Spleen (tissue), 11 donors: ENCODE measurements at regions not wholly inside any gene's neighbourhood (a gene's known extent, or its start where the extent isn't known, plus 50 kb on each side); places are given as distances from the start of the nearest gene placed in this dataset.
"Not testable (repeated sequence)": the region's sequence is repeated elsewhere in the genome, so short reads cannot be mapped to it uniquely, and the experiment has no call there.

Source experiments
- DNase-seq: peaks from one replicate; pipeline ENCODE4 v3.0.0-alpha.2; 2020
- H3K27ac ChIP-seq, 8 donors: fragments of 200-600 bp; sonication (generic) in 7 of 8; 1 replicate in 4 of 8; 2 replicates in 4 of 8; pipeline versions ENCODE4 v1.5.0 to v1.8.0; 2016 to 2021; ENCODE audit warnings: inconsistent platforms in 4 of 8, mild to moderate bottlenecking in 4 of 8, moderate library complexity in 1 of 8
- H3K27me3 ChIP-seq, 7 donors: fragments of 200-600 bp; sonication (generic) in 6 of 7; replicated peaks in 1 of 7; 1 replicate in 4 of 7; 2 replicates in 3 of 7; pipeline versions ENCODE4 v1.5.0 to v1.8.0; 2016 to 2021; ENCODE audit warnings: inconsistent platforms in 3 of 7, mild to moderate bottlenecking in 1 of 7
- H3K36me3 ChIP-seq, 6 donors: fragments of 200-600 bp; sonication (generic) in 5 of 6; 1 replicate in 4 of 6; 2 replicates in 2 of 6; pipeline versions ENCODE4 v1.5.0 to v1.8.0; 2016 to 2021; ENCODE audit warnings: inconsistent platforms in 2 of 6
- H3K4me1 ChIP-seq, 6 donors: fragments of 200-600 bp; sonication (generic) in 5 of 6; 1 replicate in 3 of 6; 2 replicates in 3 of 6; pipeline versions ENCODE4 v1.5.0 to v1.8.0; 2016 to 2021; ENCODE audit warnings: inconsistent platforms in 3 of 6
- H3K4me3 ChIP-seq, 8 donors: fragments of 200-600 bp; sonication (generic) in 7 of 8; 1 replicate in 4 of 8; 2 replicates in 4 of 8; pipeline versions ENCODE4 v1.5.0 to v1.8.0; 2016 to 2021; ENCODE audit warnings: inconsistent platforms in 4 of 8, mild to moderate bottlenecking in 4 of 8, moderate library complexity in 2 of 8
- H3K9me3 ChIP-seq, 8 donors: fragments of 200-600 bp; sonication (generic) in 7 of 8; 1 replicate in 4 of 8; 2 replicates in 4 of 8; pipeline versions ENCODE4 v1.5.0 to v1.8.0; 2016 to 2021; ENCODE audit warnings: inconsistent platforms in 4 of 8
- CTCF ChIP-seq, 11 experiments: fragments of 200-600 bp in 7 of 11; fragments of 450-650 bp in 4 of 11; sonication (generic) in 4 of 11; IDR thresholded peaks in 8 of 11; conservative IDR thresholded peaks in 3 of 11; 1 replicate in 7 of 11; 2 replicates in 4 of 11; pipeline versions ENCODE4 v1.4.0 to v1.8.0; 2016 to 2021; ENCODE audit warnings: antibody characterized with exemption in 11 of 11, inconsistent platforms in 4 of 11, mild to moderate bottlenecking in 1 of 11
- POLR2A ChIP-seq, 3 donors: fragments of 450-650 bp; IDR thresholded peaks; one replicate each; pipeline ENCODE4 v1.5.1; 2017; ENCODE audit warnings: antibody characterized with exemption in 3 of 3, mild to moderate bottlenecking in 1 of 3
- POLR2AphosphoS5 ChIP-seq, 3 donors: sonication (generic); formaldehyde crosslinking; IDR thresholded peaks; one replicate each; pipeline ENCODE4 v1.5.1; 2017; ENCODE audit warnings: antibody characterized with exemption in 3 of 3
- WGBS, 5 donors: extraction: QIAGEN DNeasy Blood & Tissue Kit in 3 of 5; methylation state at CpG; one replicate each; pipeline versions ENCODE4 v1.1.5 to v1.1.7; 2013 to 2018; 5-methylcytosine and 5-hydroxymethylcytosine counted together
- intact Hi-C: fragments of 100-400 bp; cut with DNase I; formaldehyde crosslinking; loops from one replicate; pipeline ENCODE4 v1.15.0; 2023; ENCODE audit warnings: low total_unique reads
- donor health status: healthy with polysubstance abuse.
- donor health status: DM: no; HTN: no; CAD: no; lungs with moderate emphysema.
- donor health status: DM: no; HTN: no; CAD: no.
- donor health status: Bipolar disorder and iron deficiency.
- donor health status: healthy.
- donor health status: DM: no; HTN: no; CAD: no.
- donor health status: DM: yes; HTN: yes; CAD: no.

GRCh38 chr12:13411287-13411686 is 214.8 kb downstream of the EMP1 start:
- Histone ChIP-seq H3K9me3 (peaks cover 0 to 34% (median 26%) of the 10 kb centered on the region in 8 donors), H3K4me1 (no peaks in the 10 kb centered on the region), H3K36me3 (no peaks in the 10 kb centered on the region), H3K27me3 (no peaks in the 10 kb centered on the region), H3K4me3 (no peak overlapping the region), H3K27ac (no peak overlapping the region)
- WGBS, 5 donors: 86 to 97% (median 92%) methylated on average over 2 of the region's 2 CpGs
- DNase-seq: no peak
- TF ChIP-seq CTCF (IDR thresholded peaks at IDR 0.05 in 8 of 11, conservative IDR thresholded peaks at IDR 0.05 in 3 of 11) (no peak), POLR2AphosphoS5 (IDR thresholded peaks at IDR 0.05) (no peak), POLR2A (IDR thresholded peaks at IDR 0.05) (no peak)
- intact Hi-C loops: no loop called here

- TF ChIP-seq POLR2A (IDR thresholded peaks at IDR 0.05): no peak
- no peak for TF ChIP-seq POLR2AphosphoS5 (IDR thresholded peaks at IDR 0.05)
- Histone ChIP-seq H3K4me3 (no peak overlapping the region), H3K4me1 (no peaks in the 10 kb centered on the region), H3K36me3 (no peaks in the 10 kb centered on the region), H3K27me3 (peaks cover 0 to 14% (median 0%) of the 10 kb centered on the region in 7 donors), H3K27ac (no peak overlapping the region), H3K9me3 (peaks cover 0 to 18% (median 16%) of the 10 kb centered on the region in 8 donors)
- intact Hi-C loops: no loop called here
- 69 to 93% (median 90%) methylated on average over 4 to 5 of the region's 5 CpGs for WGBS, 5 donors
- no peak for DNase-seq
These were observed 209.6 kb downstream of the EMP1 start for GRCh38 chr12:13405961-13406703.

GRCh38 chr12:13404631-13405473 is 208.3 kb downstream of the EMP1 start:
- Histone ChIP-seq H3K27me3 (peaks cover 0 to 14% (median 0%) of the 10 kb centered on the region in 7 donors), H3K4me1 (no peaks in the 10 kb centered on the region), H3K36me3 (no peaks in the 10 kb centered on the region), H3K4me3 (no peak overlapping the region), H3K9me3 (peaks cover 0 to 5% (median 4%) of the 10 kb centered on the region in 8 donors), H3K27ac (no peak overlapping the region)
- no peak for DNase-seq
- intact Hi-C loops: no loop called here
- no peak for TF ChIP-seq POLR2A (IDR thresholded peaks at IDR 0.05)
- TF ChIP-seq POLR2AphosphoS5 (IDR thresholded peaks at IDR 0.05): no peak
- no peak for TF ChIP-seq CTCF (IDR thresholded peaks at IDR 0.05 in 8 of 11, conservative IDR thresholded peaks at IDR 0.05 in 3 of 11)
- 66 to 86% (median 76%) methylated on average over 13 of the region's 13 CpGs for WGBS, 5 donors

GRCh38 chr12:13404111-13404628 is 207.6 kb downstream of the EMP1 start:
- intact Hi-C loops: no loop called here
- H3K4me3 ChIP-seq: no peak overlapping the region
- peaks cover 0 to 14% (median 0%) of the 10 kb centered on the region in 7 donors for H3K27me3 ChIP-seq
- WGBS, 5 donors: 62 to 79% (median 69%) methylated on average over 6 of the region's 6 CpGs
- H3K27ac ChIP-seq: no peak overlapping the region
- H3K9me3 ChIP-seq: no peaks in the 10 kb centered on the region
- H3K4me1 ChIP-seq: no peaks in the 10 kb centered on the region
- TF ChIP-seq POLR2A (IDR thresholded peaks at IDR 0.05) (no peak), POLR2AphosphoS5 (IDR thresholded peaks at IDR 0.05) (no peak), CTCF (IDR thresholded peaks at IDR 0.05 in 8 of 11, conservative IDR thresholded peaks at IDR 0.05 in 3 of 11) (no peak)
- DNase-seq: no peak
- H3K36me3 ChIP-seq: no peaks in the 10 kb centered on the region

- H3K4me3 ChIP-seq, H3K9me3 ChIP-seq, H3K4me1 ChIP-seq, H3K27me3 ChIP-seq, H3K27ac ChIP-seq, DNase-seq, H3K36me3 ChIP-seq, intact Hi-C loops: not testable (repeated sequence)
- 61 to 87% (median 80%) methylated on average over 1 to 2 of the region's 2 CpGs for WGBS, 5 donors
These were observed 194.8 kb downstream of the EMP1 start for GRCh38 chr12:13391375-13391774.
